Prostate gland (tissue), 2 donors: ENCODE measurements at regions not wholly inside any gene's neighbourhood (a gene's known extent, or its start where the extent isn't known, plus 50 kb on each side); places are given as distances from the start of the nearest gene placed in this dataset.

Experiments used
- DNase-seq: peaks from one replicate; pipeline ENCODE4 v3.0.0-alpha.2; 2019; ENCODE audit warnings: low spot score
- H3K27ac ChIP-seq, 2 donors: fragments of 200-600 bp; sonication (generic); 2 replicates each; pipeline ENCODE4 v1.5.1; 2017 to 2019
- H3K27me3 ChIP-seq: fragments of 200-600 bp; sonication (generic); replicated peaks from 2 replicates; pipeline ENCODE4 v1.5.1; 2019; ENCODE audit not compliant: insufficient read depth
- H3K36me3 ChIP-seq, 2 donors: fragments of 200-600 bp; sonication (generic); 1 replicate in 1 of 2; 2 replicates in 1 of 2; pipeline versions ENCODE4 v1.5.1 to v1.8.1; 2017 to 2019
- H3K4me1 ChIP-seq: fragments of 200-600 bp; sonication (generic); replicated peaks from 2 replicates; pipeline ENCODE4 v1.5.1; 2019
- H3K4me3 ChIP-seq, 2 donors: fragments of 200-600 bp; sonication (generic); 2 replicates each; pipeline ENCODE4 v1.5.1; 2017 to 2019
- H3K9me3 ChIP-seq: fragments of 200-600 bp; sonication (generic); 2 replicates; pipeline ENCODE4 v1.5.1; 2017
- POLR2A ChIP-seq: fragments of 450-650 bp; IDR thresholded peaks from one replicate; pipeline ENCODE4 v1.6.1; 2016; ENCODE audit warnings: antibody characterized with exemption, mild to moderate bottlenecking
- POLR2AphosphoS5 ChIP-seq: sonication (generic); formaldehyde crosslinking; IDR thresholded peaks from one replicate; pipeline ENCODE4 v1.6.1; 2017; ENCODE audit warnings: antibody characterized with exemption
- WGBS: methylation state at CpG from one replicate; pipeline ENCODE4 v1.1.5; 2018; 5-methylcytosine and 5-hydroxymethylcytosine counted together
- intact Hi-C: fragments of 100-400 bp; cut with DNase I; formaldehyde crosslinking; loops from one replicate; pipeline ENCODE4 v1.14.2; 2022
- TF ChIP-seq, protein P1 (sequence below), 4 experiments: fragments of 200-600 bp in 2 of 4; fragments of 450-650 bp in 2 of 4; sonication (generic) in 2 of 4; IDR thresholded peaks; 1 replicate in 3 of 4; 2 replicates in 1 of 4; pipeline ENCODE4 v1.5.1; 2016 to 2019; ENCODE audit warnings: antibody characterized with exemption in 4 of 4, mild to moderate bottlenecking in 2 of 4, moderate library complexity in 2 of 4

DNA sequence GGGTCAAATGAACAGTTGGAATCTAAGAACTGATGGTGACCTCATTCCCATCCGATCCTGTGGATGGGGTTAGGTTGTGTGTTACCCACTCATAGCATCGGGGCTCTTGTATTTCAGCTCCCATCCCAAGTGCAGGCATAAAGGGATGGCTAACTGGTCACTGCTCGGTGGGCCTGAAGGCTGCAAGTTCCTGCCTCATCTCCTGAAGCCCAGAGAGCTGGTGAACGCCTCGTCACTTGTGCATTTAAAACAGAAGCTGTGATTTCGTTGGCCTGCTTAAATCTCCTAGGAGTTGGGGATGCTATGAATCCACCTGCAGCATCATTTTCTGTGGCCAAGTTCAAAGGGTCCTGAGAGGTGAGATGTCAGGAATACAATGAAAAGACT is 477.0 kb downstream of the TBC1D22A start:
- H3K4me1 ChIP-seq: no peaks in the 10 kb centered on the region
- no peak for DNase-seq
- WGBS: 78% methylated on average over 6 of the region's 6 CpGs
- no peak overlapping the region for H3K4me3 ChIP-seq
- TF ChIP-seq POLR2A: no peak
- TF ChIP-seq POLR2AphosphoS5: no peak
- TF ChIP-seq, protein P1, sequence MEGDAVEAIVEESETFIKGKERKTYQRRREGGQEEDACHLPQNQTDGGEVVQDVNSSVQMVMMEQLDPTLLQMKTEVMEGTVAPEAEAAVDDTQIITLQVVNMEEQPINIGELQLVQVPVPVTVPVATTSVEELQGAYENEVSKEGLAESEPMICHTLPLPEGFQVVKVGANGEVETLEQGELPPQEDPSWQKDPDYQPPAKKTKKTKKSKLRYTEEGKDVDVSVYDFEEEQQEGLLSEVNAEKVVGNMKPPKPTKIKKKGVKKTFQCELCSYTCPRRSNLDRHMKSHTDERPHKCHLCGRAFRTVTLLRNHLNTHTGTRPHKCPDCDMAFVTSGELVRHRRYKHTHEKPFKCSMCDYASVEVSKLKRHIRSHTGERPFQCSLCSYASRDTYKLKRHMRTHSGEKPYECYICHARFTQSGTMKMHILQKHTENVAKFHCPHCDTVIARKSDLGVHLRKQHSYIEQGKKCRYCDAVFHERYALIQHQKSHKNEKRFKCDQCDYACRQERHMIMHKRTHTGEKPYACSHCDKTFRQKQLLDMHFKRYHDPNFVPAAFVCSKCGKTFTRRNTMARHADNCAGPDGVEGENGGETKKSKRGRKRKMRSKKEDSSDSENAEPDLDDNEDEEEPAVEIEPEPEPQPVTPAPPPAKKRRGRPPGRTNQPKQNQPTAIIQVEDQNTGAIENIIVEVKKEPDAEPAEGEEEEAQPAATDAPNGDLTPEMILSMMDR (IDR thresholded peaks at IDR 0.05): no peak
- no peak overlapping the region for H3K27ac ChIP-seq
- intact Hi-C loops: no loop called here
- no peaks in the 10 kb centered on the region for H3K9me3 ChIP-seq
- H3K36me3 ChIP-seq: no peaks in the 10 kb centered on the region
- H3K27me3 ChIP-seq: no peaks in the 10 kb centered on the region

DNA sequence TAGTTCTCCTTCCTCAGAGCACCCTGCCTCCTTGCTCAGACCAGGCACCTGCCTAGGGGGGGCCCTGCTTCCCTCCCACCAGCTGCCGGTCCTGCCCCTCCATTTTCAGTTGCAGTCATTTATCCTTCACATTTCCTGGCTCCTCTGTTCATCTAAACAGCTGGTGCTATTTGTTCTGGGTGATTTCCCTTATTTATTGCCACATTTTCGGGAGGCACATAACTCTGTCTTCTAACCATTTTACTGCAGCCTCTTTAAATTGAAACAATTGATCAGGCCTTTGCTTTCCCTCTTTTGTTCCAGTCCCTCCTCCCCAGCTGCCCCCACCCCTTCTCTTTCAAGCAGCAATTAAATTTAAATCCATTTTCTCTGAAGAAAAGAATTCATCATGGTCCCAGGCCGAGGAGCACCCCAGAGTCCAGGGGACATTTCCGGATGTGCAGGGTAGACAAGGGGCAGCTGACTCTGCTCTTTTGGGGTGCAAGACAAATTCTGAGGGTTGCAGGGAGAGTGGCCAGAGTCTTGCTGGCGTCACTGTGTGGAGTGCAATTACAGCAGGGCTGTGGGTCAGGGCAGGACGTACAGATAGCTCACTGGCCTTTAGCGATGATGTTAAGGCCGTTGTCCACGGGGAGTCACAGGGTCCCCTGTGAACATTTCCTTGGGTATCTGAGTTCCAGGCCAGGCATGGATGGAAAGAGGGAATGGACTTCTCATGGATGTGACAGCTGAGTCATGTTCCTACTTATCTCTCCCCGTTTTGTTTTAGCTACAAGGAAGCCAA is 476.4 kb downstream of the TBC1D22A start:
- no peaks in the 10 kb centered on the region for H3K36me3 ChIP-seq
- no peaks in the 10 kb centered on the region for H3K27me3 ChIP-seq
- intact Hi-C loops: no loop called here
- TF ChIP-seq POLR2AphosphoS5: no peak
- no peak overlapping the region for H3K4me3 ChIP-seq
- DNase-seq: no peak
- H3K4me1 ChIP-seq: no peaks in the 10 kb centered on the region
- H3K27ac ChIP-seq: no peak overlapping the region
- no peaks in the 10 kb centered on the region for H3K9me3 ChIP-seq
- WGBS: 61% methylated on average over 10 of the region's 10 CpGs

DNA sequence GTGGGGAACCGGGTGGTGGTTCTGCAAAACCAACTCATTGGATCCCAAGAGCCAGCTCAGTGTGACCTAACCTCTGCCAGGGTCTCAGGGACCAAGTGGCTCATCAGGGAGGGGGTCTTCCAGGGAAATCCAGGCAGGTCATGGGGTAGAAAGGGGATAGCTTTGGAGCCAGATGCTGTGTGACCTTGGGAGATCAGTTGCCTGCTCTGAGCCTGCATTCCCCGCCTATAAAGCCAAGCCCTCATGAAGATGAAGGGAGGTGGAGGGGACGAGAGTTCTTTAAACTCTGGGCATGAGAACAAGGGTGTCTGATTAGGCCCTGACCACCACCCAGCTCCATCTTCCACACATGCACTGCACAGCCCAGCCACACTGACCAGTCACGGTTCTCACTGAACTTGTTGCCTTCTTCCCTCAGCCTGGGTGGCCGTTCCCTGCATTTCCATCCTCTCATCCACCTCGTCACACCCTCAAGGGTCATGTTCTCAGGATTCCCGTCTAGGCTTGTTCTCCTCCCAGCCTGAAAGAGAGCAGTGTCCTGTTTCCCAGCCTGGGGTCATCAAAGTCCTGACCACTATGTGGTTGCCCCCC is 475.5 kb downstream of the TBC1D22A start:
- 74% methylated on average over 7 of the region's 7 CpGs for WGBS
- DNase-seq: no peak
- H3K27ac ChIP-seq: no peak overlapping the region
- no peaks in the 10 kb centered on the region for H3K9me3 ChIP-seq
- intact Hi-C loops: no loop called here
- no peak overlapping the region for H3K4me3 ChIP-seq
- H3K4me1 ChIP-seq: no peaks in the 10 kb centered on the region
- H3K27me3 ChIP-seq: no peaks in the 10 kb centered on the region
- TF ChIP-seq POLR2AphosphoS5: no peak
- TF ChIP-seq POLR2A: no peak
- TF ChIP-seq, protein P1 (IDR thresholded peaks at IDR 0.05): no peak
- no peaks in the 10 kb centered on the region for H3K36me3 ChIP-seq

DNA sequence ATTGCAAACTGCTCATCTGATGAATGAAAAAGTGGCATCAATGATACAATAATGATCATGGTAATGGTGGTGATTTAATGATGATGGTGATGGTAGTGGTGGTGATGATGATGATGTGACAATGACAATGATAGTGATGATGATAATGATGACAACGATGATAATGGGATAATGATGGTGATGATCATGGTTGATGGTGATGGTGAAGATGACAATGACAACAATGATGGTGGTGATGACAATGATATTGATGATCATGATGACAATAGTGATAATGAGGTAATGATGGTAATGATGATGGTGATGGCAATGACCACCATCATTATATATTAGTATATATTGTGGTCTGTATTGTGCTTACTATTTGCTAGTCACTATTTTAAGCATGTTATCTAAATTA is 474.3 kb downstream of the TBC1D22A start:
- Histone ChIP-seq H3K27me3 (no peaks in the 10 kb centered on the region), H3K4me1 (no peaks in the 10 kb centered on the region), H3K27ac (no peak overlapping the region), H3K36me3 (no peaks in the 10 kb centered on the region), H3K9me3 (no peaks in the 10 kb centered on the region), H3K4me3 (no peak overlapping the region)
- WGBS: 91% methylated on average over 1 of the region's 1 CpG
- no peak for DNase-seq
- TF ChIP-seq, protein P1 (IDR thresholded peaks at IDR 0.05): no peak
- TF ChIP-seq POLR2AphosphoS5: no peak
- no peak for TF ChIP-seq POLR2A
- intact Hi-C loops: no loop called here

DNA sequence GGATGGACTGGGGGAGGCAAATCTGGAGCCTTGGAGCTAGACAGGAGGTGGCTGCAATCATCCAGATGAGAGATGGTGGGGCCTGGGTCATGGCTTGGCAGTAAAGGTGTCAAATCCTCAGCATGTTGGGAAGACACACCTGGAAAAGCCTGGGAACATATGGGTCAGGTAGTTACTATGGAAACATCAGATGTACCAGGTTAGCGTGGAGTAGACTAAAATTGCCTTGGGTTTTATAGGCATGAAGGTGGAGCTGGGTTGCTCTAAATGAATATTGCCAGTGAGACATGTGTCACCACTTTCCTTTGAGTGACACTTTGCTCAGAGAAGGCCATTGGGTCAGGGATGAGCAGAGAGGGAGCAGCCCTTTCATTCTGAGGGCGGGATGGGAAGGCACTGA is 473.7 kb downstream of the TBC1D22A start:
- WGBS: 74% methylated on average over 2 of the region's 2 CpGs
- H3K27ac ChIP-seq: no peak overlapping the region
- no peaks in the 10 kb centered on the region for H3K36me3 ChIP-seq
- intact Hi-C loops: no loop called here
- H3K27me3 ChIP-seq: no peaks in the 10 kb centered on the region
- DNase-seq: no peak
- H3K4me3 ChIP-seq: no peak overlapping the region
- no peak for TF ChIP-seq POLR2A
- TF ChIP-seq, protein P1 (IDR thresholded peaks at IDR 0.05): no peak
- no peak for TF ChIP-seq POLR2AphosphoS5
- H3K4me1 ChIP-seq: no peaks in the 10 kb centered on the region
- H3K9me3 ChIP-seq: no peaks in the 10 kb centered on the region
